Ovary (tissue), 7 donors: ENCODE measurements at regions not wholly inside any gene's neighbourhood (a gene's known extent, or its start where the extent isn't known, plus 50 kb on each side); places are given as distances from the start of the nearest gene placed in this dataset.

Source experiments
- DNase-seq, 5 donors: peaks; one replicate each; pipeline ENCODE4 v3.0.0-alpha.2; 2019 to 2020
- H3K27ac ChIP-seq, 2 donors: fragments of 200-600 bp; one replicate each; pipeline versions ENCODE4 v1.5.1 to v1.8.0; 2019 to 2022
- H3K27me3 ChIP-seq: fragments of 200-600 bp; one replicate; pipeline ENCODE4 v1.8.0; 2022
- H3K36me3 ChIP-seq: fragments of 200-600 bp; sonication (generic); one replicate; pipeline ENCODE4 v1.5.1; 2019
- H3K4me1 ChIP-seq: one replicate; pipeline ENCODE4 v1.8.1; 2013; ENCODE audit warnings: mild to moderate bottlenecking, moderate library complexity; ENCODE audit not compliant: insufficient read depth
- H3K4me3 ChIP-seq: fragments of 200-600 bp; sonication (generic); one replicate; pipeline ENCODE4 v1.5.1; 2017
- H3K9me3 ChIP-seq, 2 donors: fragments of 200-600 bp in 1 of 2; sonication (generic) in 1 of 2; one replicate each; pipeline versions ENCODE4 v1.5.1 to v1.8.1; 2013 to 2019; ENCODE audit warnings: mild to moderate bottlenecking in 1 of 2, moderate library complexity in 1 of 2
- CTCF ChIP-seq, 3 donors: fragments of 450-650 bp in 2 of 3; fragments of 200-600 bp in 1 of 3; IDR thresholded peaks; one replicate each; pipeline versions ENCODE4 v1.5.1 to v1.8.0; 2016 to 2022; ENCODE audit warnings: antibody characterized with exemption in 3 of 3, mild to moderate bottlenecking in 1 of 3
- EP300 ChIP-seq: sonication (generic); formaldehyde crosslinking; IDR thresholded peaks from one replicate; pipeline ENCODE4 v1.6.1; 2017; ENCODE audit warnings: antibody characterized with exemption
- POLR2A ChIP-seq: fragments of 450-650 bp; IDR thresholded peaks from one replicate; pipeline ENCODE4 v1.6.1; 2017; ENCODE audit warnings: antibody characterized with exemption, mild to moderate bottlenecking, moderate library complexity
- WGBS, 3 donors: extraction: QIAGEN DNeasy Blood & Tissue Kit in 1 of 3; methylation state at CpG; one replicate each; pipeline versions ENCODE4 v1.1.5 to v1.1.7; 2013 to 2017; 5-methylcytosine and 5-hydroxymethylcytosine counted together
- intact Hi-C, 4 donors: fragments of 100-400 bp; cut with DNase I; formaldehyde crosslinking; loops; one replicate each; pipeline versions ENCODE4 v1.11.0 to v1.15.1; 2022 to 2023
- donor health status: DM: no; HTN: no; CAD: no; lungs with moderate emphysema.
- donor health status: DM: no; HTN: no; CAD: no.
- donor health status: Bipolar disorder and iron deficiency.
- donor health status: DM: no; HTN: no; CAD: no.
- donor health status: DM: yes; HTN: yes; CAD: no.

GRCh38 chr11:103680826-103681225 is 355.6 kb upstream of the DDI1 start:
- no peak overlapping the region for H3K4me3 ChIP-seq
- no peaks in the 10 kb centered on the region for H3K27me3 ChIP-seq
- no peak for DNase-seq
- H3K9me3 ChIP-seq = no peaks in the 10 kb centered on the region
- H3K36me3 ChIP-seq = no peaks in the 10 kb centered on the region
- TF ChIP-seq EP300 (no peak), CTCF (IDR thresholded peaks at IDR 0.05) (no peak), POLR2A (no peak)
- intact Hi-C loops = loop anchor here in 1 of 4 donors (10.0 kb wide), 1 partner anchor 914 kb away; no protein-coding TSS in a partner anchor
- WGBS, 3 donors = 56 to 70% (median 63%) methylated on average over 1 of the region's 1 CpG
- H3K27ac ChIP-seq = no peak overlapping the region
- no peaks in the 10 kb centered on the region for H3K4me1 ChIP-seq

GRCh38 chr11:103681855-103682254 is 354.6 kb upstream of the DDI1 start:
- intact Hi-C loops = loop anchor here in 1 of 4 donors (10.0 kb wide), 1 partner anchor 913 kb away; no protein-coding TSS in a partner anchor
- Histone ChIP-seq H3K4me3 (no peak overlapping the region), H3K9me3 (no peaks in the 10 kb centered on the region), H3K27me3 (no peaks in the 10 kb centered on the region), H3K36me3 (no peaks in the 10 kb centered on the region), H3K4me1 (no peaks in the 10 kb centered on the region), H3K27ac (no peak overlapping the region)
- TF ChIP-seq CTCF (IDR thresholded peaks at IDR 0.05) (no peak), POLR2A (no peak)
- DNase-seq = peak in 1 of 5 donors; percentile 18
- 74 to 81% (median 78%) methylated on average over 7 of the region's 7 CpGs for WGBS, 3 donors

GRCh38 chr11:103682318-103683184 is 353.9 kb upstream of the DDI1 start:
- H3K27me3 ChIP-seq = no peaks in the 10 kb centered on the region
- H3K9me3 ChIP-seq = no peaks in the 10 kb centered on the region
- 14 to 19% (median 17%) methylated on average over 8 of the region's 8 CpGs for WGBS, 3 donors
- peak; percentile 46 to 76 (median 62) for DNase-seq
- no peak overlapping the region for H3K27ac ChIP-seq
- no peak overlapping the region for H3K4me3 ChIP-seq
- no peaks in the 10 kb centered on the region for H3K36me3 ChIP-seq
- TF ChIP-seq CTCF (IDR thresholded peaks at IDR 0.05) = peak; percentile 65 to 91 (median 90)
- no peak for TF ChIP-seq EP300
- no peak for TF ChIP-seq POLR2A
- H3K4me1 ChIP-seq = no peaks in the 10 kb centered on the region
- intact Hi-C loops = loop anchor here in 1 of 4 donors (10.0 kb wide), 1 partner anchor 912 kb away; no protein-coding TSS in a partner anchor

- H3K27me3 ChIP-seq = no peaks in the 10 kb centered on the region
- H3K36me3 ChIP-seq = no peaks in the 10 kb centered on the region
- no peaks in the 10 kb centered on the region for H3K4me1 ChIP-seq
- H3K9me3 ChIP-seq = no peaks in the 10 kb centered on the region
- no peak overlapping the region for H3K4me3 ChIP-seq
- TF ChIP-seq EP300 = no peak
- TF ChIP-seq CTCF (IDR thresholded peaks at IDR 0.05) = no peak
- no peak for TF ChIP-seq POLR2A
- H3K27ac ChIP-seq = no peak overlapping the region
- intact Hi-C loops = loop anchor here in 1 of 4 donors (10.0 kb wide), 1 partner anchor 911 kb away; no protein-coding TSS in a partner anchor
- no peak for DNase-seq
- 96 to 100% (median 97%) methylated on average over 2 of the region's 2 CpGs for WGBS, 3 donors
Observed at GRCh38 chr11:103683576-103683975, 352.9 kb upstream of the DDI1 start.
